Endometrium (tissue), 2 donors: ENCODE measurements at regions not wholly inside any gene's neighbourhood (a gene's known extent, or its start where the extent isn't known, plus 50 kb on each side); places are given as distances from the start of the nearest gene placed in this dataset.

Source experiments
- FAIRE-seq: peaks from 2 replicates; lab custom pipeline; 2012; peaks lifted over from hg19 to GRCh38; lab: Jason Lieb, UNC
- donor health status: control.
- donor health status: control.

- FAIRE-seq = no peak
Observed at GRCh38 chr21:38659936-38660332, 145.8 kb upstream of the ETS2 start.

DNA sequence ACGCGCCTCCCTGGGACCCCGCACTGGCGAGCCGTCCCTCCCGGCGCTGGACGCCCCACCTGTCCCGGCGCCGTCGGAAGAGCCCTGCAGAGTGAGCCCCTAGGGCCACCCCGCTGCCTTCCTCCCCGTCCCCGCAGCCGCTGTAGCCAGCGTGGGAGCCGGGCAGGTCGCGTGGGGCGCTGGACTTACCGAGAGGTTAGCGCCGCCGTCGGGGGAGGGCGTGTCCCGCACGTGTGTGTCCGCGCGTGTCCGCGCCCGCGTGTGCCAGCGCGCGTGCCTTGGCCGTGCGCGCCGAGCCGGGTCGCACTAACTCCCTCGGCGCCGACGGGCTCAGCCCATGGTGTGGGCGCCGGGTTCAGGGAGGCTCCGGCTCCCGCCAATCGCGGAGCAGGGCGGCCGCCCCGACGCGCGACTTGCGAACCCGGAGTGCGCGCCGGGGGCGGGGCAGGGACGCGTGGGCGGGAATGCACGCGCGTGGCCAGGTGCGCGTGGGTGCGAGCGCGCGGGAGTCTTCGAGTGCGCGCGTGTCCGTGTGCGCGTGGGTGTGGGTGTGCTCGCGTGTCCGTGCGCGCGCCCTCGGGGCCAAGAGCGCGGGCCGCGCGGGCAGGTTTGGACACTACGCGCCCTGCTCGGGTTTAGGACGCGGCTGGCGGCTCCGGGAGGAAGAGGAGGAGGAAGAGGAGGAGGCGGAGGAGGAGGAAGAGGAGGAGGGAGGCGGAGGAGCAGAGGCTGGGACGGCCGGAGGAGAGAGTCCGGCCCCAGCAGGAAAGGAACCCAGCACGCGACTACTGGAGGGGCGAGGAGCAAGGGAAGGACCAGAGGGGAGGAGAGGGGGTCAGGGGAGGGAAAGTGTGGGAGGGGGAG lies 145.2 kb upstream of the ETS2 start:
- no peak for FAIRE-seq

GRCh38 chr21:38661197-38661871 lies 144.4 kb upstream of the ETS2 start:
- FAIRE-seq = no peak

GRCh38 chr21:38661889-38662568 lies 143.7 kb upstream of the ETS2 start:
- FAIRE-seq = peak; percentile 35

- FAIRE-seq = no peak
Observed at GRCh38 chr21:38663282-38663681, 142.4 kb upstream of the ETS2 start.

DNA sequence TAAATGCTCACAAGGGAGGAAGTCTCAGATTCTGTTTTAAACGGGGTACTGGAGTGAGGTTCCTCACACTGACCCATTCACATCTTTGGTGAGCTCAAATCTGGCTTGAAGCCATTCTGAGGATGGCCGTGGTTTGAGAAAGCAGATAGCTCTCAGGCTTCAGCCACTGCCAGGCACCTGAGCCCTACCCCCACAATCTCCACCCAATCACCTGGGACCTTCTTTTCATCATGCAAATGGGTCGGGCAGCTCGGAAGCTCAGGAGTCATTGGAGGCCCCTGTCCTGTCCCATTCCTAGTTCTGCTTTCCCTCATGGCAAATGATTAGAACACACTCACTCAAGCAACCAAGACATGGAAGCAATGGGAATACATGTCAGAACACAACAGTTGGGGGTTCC lies 141.4 kb upstream of the ETS2 start:
- FAIRE-seq = no peak

- no peak for FAIRE-seq
Observed at GRCh38 chr21:38664841-38665240, 140.9 kb upstream of the ETS2 start.

DNA sequence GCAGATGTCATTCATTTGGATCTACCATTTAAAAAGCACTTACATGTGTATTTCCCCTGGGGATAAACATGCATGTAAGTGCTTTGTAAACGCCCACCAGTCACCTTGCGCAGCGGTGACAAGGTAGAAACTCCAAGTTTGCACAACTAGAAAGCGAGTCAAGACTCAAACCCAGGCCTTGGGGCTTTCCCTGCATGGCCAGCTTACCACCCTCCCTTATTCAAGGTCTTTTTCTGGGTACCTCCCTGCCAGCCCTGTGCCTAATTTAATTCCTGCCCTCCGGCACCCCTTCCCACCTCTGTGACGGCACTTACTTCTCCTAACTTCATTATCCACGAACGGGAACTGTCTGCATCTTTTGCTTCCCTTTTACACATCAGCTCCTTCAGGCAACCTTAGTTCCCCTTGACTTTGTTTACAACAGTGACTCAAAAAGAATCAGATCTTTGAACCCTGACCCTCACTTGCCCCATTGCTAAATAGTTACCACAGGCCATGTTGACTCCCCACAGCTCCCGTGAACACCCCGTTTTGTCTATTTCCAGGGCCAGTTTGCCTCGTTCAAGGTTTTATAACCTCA lies 138.3 kb upstream of the ETS2 start:
- FAIRE-seq = no peak

DNA sequence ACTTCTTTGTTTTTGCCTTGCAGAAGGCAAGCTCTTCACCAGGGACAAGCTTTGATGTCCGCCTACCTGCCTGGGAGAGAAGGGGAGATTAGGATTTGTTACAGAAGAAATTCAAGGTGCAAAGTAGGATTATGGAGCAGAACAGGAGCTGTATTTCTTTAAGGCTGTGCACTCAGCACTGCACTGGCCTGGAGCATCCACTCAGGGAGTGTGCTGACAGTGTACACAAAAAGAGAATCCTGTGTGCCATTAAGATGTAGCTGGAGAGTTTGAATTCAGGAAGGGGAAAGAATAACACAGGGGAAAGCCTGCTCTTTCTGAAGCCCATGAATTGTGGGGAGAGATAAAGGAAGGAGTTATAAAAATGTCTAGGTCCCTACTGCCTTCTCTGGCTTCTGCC lies 137.7 kb upstream of the ETS2 start:
- FAIRE-seq = no peak

- no peak for FAIRE-seq
Observed at GRCh38 chr21:38668541-38668940, 137.2 kb upstream of the ETS2 start.

DNA sequence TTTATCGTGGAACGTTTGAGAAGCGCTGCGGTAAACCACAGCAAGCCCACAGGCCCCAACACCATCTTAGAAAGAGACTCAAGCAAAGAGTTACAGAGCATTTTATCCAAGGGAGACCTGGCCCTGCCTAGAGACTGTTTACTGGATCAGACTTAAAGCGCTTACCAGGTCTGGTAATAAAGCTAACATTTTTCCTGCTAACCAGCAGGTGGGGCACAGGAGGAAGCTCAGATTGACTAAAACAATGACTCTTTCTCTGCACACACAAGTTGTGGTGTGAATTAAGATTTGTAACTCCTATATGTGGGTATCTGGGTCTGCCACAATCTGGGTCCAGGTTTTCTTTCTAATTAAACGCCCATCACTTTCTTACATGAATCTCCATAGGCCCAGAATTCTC lies 136.5 kb upstream of the ETS2 start:
- FAIRE-seq = no peak

- FAIRE-seq = no peak
Observed at GRCh38 chr21:38670861-38671260, 134.9 kb upstream of the ETS2 start.

DNA sequence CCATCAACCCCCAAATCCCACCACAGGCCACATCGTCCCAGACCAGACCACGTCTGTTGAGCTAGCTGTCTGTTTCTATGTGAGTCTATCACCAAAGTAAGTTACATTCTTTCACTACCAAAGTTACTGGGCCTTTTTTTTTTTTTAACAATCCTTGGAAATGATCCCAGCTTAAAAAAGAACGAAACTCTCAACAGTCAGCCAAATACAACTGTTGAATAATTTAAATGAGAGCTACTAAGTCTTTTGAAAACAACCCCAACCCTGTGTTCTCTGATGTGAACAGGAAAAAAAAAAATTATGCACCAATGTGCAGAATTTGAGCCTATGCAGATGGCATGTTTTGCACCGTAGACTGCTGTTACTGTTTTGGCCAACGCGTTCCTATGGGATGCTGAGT lies 134.0 kb upstream of the ETS2 start:
- FAIRE-seq = peak; percentile 88

DNA sequence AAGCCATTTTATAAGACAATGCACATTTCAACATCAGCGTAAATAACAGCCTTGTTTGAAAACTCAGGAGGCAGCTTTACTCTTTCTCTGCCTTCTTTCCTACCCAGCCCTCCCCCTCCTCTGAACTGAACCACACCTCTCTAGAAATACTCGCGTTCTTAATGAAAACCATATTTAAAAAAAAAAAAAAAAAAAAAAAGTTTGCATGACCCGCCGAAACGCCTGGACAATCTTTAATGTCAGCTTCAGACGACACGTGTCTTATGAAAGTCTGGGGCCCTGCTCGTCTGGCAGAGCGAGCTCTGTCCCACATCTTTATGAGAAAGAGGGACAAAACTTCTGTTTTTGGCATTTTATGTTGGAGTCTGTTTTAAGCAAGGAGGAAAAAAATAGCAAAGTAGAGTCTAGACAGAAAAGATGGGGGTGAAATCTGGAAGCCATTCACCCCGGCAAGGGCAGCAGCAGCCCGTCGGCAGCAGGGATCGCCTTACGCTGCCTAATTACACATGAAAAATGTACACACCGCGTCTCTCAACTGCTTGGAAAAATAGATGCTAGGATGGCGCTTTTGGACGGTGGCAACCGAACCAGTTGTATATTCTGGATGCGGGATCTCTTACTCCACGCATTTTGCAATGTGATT lies 130.4 kb upstream of the ETS2 start:
- peak; percentile 77 for FAIRE-seq

GRCh38 chr21:38678827-38679226 lies 126.9 kb upstream of the ETS2 start:
- FAIRE-seq = no peak

- FAIRE-seq = no peak
Observed at GRCh38 chr21:38679534-38679933, 126.2 kb upstream of the ETS2 start.

GRCh38 chr21:38680401-38680800 lies 125.3 kb upstream of the ETS2 start:
- no peak for FAIRE-seq

DNA sequence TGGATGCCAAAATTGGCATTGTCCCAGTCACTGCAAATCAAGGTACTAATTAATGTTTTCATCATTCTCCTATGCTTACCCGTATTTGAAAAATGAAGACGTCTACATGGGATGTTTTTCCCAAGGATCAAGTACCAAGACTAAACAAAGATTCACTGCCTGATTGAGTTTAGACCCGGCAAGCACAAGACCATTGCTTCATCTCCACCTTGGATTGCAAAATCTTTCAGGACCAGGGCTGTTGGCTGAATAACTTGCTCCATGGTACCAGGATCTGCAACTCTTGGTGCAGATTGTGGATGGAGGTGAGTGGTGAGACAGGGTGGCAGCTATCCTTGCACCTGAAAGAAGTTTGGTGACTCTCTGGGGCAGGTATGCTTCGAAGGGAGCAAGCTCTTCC lies 122.5 kb upstream of the ETS2 start:
- no peak for FAIRE-seq

- FAIRE-seq = no peak
Observed at GRCh38 chr21:38688068-38688467, 117.7 kb upstream of the ETS2 start.

- FAIRE-seq = no peak
Observed at GRCh38 chr21:38691631-38692030, 114.1 kb upstream of the ETS2 start.

DNA sequence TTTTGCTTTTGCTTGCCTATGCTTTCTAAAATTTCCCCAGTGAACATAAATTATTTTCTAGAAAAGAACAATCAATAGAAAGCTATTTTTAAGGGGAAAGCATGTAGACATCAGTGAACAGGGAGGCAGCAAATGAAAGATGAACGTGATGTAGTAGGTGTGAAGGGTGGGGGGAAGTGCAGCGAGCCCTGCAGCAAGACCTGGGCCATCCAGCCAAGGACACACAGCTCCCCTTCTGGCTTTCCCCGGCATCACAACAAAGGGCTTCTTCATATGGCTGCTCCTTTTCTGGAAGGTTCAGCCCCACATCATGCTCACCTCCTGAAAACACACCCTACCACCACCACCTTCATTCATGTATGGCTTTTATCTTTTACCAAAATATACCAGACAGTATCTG lies 109.2 kb upstream of the ETS2 start:
- FAIRE-seq = no peak

GRCh38 chr21:38699048-38699447 lies 106.7 kb upstream of the ETS2 start:
- FAIRE-seq = no peak
